ENCODE measurements at regions not wholly inside any gene's neighbourhood (a gene's known extent, or its start where the extent isn't known, plus 50 kb on each side); places are given as distances from the start of the nearest gene placed in this dataset.
"Not testable (repeated sequence)": the region's sequence is repeated elsewhere in the genome, so short reads cannot be mapped to it uniquely, and the experiment has no call there.

DNA sequence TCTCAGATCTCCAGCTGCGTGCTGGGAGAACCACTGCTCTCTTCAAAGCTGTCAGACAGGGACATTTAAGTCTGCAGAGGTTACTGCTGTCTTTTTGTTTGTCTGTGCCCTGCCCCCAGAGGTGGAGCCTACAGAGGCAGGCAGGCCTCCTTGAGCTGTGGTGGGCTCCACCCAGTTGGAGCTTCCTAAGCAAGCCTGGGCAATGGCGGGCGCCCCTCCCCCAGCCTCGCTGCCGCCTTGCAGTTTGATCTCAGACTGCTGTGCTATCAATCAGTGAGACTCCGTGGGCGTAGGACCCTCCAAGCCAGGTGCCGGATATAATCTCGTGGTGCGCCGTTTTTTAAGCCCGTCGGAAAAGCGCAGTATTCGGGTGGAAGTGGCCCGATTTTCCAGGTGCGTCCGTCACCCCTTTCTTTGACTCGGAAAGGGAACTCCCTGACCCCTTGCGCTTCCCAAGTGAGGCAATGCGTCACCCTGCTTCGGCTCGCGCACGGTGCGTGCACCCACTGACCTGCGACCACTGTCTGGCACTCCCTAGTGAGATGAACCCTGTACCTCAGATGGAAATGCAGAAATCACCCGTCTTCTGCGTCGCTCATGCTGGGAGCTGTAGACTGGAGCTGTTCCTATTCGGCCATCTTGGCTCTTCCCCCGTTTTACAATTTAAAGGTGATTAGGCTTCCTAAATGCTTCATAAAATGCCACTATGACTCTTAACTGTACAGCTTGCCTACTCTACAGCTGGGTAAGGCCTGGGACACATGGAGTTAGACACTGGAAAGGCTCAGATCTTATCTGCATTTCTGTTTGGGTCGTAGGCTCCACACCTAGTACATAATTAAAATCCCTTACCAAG, 115.7 kb upstream of the PMCH start:
- TF ChIP-seq EZH2 (IDR thresholded peaks at IDR 0.05; ENCODE audit: borderline replicate concordance, low read length) = not testable (repeated sequence)
- TF ChIP-seq, protein P1, sequence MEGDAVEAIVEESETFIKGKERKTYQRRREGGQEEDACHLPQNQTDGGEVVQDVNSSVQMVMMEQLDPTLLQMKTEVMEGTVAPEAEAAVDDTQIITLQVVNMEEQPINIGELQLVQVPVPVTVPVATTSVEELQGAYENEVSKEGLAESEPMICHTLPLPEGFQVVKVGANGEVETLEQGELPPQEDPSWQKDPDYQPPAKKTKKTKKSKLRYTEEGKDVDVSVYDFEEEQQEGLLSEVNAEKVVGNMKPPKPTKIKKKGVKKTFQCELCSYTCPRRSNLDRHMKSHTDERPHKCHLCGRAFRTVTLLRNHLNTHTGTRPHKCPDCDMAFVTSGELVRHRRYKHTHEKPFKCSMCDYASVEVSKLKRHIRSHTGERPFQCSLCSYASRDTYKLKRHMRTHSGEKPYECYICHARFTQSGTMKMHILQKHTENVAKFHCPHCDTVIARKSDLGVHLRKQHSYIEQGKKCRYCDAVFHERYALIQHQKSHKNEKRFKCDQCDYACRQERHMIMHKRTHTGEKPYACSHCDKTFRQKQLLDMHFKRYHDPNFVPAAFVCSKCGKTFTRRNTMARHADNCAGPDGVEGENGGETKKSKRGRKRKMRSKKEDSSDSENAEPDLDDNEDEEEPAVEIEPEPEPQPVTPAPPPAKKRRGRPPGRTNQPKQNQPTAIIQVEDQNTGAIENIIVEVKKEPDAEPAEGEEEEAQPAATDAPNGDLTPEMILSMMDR (IDR thresholded peaks at IDR 0.05; ENCODE audit: low read length) = not testable (repeated sequence)
